Central memory CD4-positive, alpha-beta T cell (primary cell): ENCODE measurements at regions not wholly inside any gene's neighbourhood (a gene's known extent, or its start where the extent isn't known, plus 50 kb on each side); places are given as distances from the start of the nearest gene placed in this dataset.

Source experiments
- DNase-seq: peaks from one replicate; pipeline ENCODE4 v3.0.0; 2022

DNA sequence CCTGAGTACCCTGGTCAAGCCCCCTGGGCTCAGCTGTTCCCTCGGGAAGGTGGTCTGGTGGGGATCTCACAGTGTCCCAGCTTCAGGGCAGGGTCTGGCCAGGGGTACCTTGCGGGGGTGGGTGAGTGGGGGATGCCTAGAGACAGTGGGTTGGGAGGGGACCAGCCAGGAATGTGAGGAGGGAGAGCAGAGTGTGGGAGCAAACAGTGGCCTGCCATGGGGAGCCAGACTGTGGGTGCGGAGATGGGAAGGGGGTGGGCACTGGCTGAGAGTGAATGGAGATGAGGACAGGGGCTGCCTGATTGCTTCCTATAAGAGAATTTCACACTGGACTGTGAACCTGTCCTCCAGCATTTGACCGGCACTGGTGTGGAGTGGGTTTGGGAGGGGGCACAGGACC, 95.1 kb downstream of the VEGFA start:
- DNase-seq = no peak

DNA sequence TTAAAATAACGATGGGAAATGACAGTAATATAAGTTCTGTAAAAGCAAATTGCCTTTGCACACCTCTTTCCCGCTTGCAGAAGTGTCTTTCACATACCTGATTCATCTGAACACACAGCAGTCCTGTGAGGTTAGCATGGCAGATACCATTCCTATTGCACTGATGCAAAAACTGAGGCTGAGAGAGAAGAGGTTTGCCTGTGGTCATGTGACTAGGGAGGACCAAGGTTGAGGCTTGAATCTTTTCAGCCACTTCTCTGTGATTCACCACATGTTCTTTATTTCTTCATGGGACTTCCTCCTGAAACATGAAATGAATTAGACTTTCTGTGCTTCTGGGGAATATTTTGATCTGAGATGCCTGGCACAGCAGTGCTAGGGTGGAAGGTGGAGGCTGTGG, 92.9 kb downstream of the VEGFA start:
- no peak for DNase-seq

DNA sequence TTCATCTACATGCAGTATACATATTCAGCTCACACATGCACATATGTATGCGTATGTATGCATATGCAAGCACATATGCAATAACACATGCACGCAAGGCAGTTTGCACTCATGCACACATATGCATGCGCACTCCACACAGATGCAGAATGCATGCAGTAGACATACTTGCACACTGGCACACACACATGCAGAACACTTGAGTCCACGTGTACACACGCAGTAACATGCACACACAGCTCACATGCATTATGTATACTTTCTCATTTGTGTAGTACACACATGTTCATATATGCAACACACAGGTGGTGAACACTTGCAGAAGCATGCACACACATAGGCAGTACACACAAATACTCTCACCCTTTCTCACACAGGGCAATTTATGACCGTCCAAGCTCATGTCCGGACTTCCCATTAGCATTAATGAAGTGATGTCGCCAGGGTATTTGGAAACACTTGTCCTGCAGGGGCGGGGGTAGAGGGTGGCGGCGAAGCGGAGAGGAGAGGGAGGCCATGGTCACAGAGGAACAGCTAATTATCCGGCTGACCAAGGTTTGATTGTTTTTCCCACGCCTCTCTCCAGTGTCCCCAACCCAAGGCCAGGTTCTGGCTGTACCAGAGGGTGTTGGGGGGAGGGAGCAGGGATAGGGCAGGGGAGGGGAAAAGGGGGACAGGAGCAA, 91.3 kb downstream of the VEGFA start:
- DNase-seq = no peak

DNA sequence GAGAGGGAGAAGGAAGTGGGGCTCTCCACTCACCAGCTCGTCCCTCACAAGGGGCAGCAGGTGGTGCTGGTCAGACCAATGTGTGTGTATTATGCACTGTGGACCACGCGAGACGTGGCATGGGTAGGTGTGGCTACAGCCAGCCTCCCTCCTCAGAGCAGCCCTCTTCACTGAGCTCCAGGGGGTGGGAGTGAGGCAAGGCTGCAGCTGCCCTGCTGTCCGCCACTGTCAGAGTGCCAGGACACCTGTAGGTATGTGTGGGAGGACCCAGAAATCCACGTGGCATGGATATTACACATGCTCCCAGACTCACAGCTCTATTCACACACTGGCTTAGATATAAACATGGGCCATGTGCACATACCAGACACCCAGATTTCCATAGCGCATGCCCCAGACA, 90.3 kb downstream of the VEGFA start:
- DNase-seq = no peak

- DNase-seq = no peak
Measured at GRCh38 chr6:43859213-43859612, 89.2 kb downstream of the VEGFA start.

DNA sequence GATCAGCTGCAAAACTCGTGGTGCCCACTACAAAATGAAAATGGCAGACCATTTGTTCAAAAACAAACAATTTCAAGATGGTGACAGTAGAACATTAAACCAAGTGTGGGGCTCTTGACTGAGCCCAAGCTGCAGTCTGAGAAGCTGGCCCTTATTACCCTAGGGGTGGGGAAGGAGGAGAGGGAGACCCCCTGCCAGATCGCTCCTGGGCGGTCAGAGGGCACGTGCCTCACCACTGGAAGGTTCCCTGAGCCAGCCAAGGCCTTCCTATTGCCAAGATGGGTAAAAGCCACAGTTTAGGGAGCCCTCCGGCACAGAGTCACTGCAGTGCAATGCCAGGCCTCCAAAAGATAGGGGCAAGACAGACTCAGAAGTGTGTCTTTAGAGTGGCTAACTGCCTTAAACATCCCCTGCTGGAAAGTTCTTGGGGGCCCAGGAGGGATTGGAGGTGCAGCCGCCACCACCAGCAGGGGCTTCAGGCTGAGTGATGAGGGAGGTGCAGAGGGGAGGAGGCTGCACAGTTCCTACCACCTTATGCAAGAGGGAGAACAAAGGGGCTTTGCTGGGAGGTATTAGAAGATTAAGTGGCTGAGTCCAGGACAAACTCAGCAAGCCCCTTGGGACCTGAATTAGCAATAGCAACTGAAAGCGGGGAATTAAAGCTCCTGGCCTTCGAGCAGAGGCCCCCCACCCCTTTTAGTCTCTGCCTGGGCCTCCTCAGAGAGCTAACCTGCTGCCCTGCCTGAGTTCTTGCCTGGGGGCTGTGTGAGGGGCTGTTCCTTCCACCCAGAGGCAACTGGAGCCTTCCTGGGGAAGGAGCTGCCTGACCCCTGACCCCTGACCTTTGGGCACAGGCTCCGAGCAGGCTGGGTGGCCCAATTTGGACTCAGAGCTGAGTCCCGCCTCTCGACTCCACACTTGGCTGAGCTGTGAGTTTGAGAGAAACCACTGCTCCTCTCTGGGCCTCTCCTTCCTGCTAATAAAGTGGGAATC, 88.4 kb downstream of the VEGFA start:
- DNase-seq = no peak

- DNase-seq = no peak
Measured at GRCh38 chr6:43856005-43856765, 86.2 kb downstream of the VEGFA start.

DNA sequence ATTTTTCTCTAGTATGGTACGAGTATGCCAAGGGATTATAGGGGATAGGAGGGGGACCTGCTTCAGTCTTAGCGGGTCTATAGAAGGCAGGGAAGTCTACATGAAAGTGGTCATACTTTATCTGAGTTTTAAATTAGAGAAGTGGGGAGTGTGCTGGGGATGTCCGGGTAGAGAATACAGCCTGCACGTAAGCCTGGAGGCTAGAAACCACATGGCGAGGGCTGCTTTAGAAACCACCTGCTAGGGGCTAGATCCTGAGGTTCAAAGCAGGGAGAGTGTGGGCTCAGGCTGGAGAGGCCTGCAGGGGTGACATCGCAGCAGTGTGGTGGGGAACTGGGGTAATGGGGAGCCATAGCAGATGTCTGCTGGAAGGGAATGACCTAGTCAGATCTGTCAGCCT, 85.2 kb downstream of the VEGFA start:
- no peak for DNase-seq

DNA sequence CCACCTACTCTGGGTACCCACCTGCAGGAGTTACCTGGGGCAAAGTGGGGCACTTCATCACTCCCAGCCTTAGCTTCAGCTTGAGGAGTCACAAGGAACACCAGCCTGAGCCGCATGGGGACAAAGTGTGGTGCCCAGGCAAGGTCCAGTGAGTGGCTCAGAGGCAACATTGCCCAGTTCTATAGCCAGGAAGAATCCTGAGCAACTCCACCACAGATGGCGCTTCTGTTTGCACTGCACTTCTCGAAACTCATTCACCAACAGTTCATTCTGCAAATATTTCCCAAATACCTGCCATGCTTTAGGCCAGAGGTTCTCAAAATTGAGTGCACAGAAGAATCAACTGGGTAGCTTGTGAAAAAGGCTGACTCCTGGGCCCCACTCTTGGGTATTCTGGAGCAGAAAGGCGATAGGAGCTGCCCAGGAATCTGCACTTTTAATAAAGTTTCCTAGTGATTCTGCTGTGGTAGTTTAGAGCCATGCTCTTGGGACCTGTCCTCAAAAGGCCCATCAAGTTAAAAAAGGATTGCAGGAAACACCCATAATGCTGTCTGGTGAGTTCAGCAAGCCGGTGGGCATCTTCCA, 83.1 kb downstream of the VEGFA start:
- no peak for DNase-seq

DNA sequence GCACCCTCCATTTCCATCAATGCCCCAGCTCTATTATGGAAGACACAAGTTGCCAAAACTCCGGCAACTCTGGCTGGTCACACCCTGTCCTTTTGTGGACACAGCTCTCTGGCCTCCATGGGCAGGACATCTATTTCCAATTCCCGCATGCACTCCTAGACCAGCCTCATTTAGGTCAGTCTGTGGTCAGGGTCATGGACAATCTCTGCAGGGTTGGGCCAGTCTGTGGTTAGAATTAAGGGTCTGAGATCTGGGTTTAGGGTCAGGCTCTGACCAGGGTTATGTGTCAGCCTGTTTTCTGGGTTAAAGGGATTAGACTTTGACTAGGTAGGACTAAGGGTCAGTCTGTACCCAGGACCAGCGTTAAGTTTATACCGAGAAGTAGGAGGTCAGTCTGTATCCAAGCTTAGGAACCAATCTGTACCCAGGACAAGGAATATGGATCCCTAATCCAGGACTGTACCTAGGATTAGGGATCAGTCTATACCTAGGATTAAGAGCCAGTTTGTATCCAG, 82.4 kb downstream of the VEGFA start:
- DNase-seq = no peak

DNA sequence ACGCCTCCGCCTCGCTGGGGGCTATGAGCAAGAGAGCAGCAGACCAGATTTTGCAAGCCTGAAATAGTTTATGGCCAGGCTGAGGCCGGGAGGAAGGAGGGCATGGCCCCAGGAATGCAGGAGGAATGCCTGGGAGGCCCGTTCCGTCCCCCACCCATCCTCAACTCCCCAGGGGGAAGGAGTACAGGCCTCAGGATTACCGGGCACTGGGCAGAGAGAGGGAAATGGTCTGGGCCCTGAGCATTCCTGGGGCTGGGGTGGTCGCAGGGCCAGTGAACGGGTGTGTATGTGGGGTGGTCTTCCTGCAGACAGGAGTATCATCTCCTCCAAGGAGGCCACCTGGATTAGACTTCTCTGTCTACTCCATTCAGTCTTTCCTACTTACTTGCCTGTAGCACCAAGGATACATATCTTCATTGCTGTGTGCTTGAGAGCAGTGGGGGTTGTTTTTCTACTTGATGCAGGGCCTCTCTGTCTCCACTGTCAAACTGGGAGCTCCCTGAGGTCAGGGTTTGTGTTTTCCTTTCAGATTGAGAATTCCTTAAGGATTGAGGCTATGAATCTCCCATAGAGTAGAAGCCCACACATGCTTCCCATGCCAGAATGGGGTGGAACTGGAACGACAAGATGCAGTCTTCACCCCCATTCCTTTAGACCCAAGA, 81.3 kb downstream of the VEGFA start:
- no peak for DNase-seq

GRCh38 chr6:43850314-43851203, 80.5 kb downstream of the VEGFA start:
- DNase-seq = no peak

DNA sequence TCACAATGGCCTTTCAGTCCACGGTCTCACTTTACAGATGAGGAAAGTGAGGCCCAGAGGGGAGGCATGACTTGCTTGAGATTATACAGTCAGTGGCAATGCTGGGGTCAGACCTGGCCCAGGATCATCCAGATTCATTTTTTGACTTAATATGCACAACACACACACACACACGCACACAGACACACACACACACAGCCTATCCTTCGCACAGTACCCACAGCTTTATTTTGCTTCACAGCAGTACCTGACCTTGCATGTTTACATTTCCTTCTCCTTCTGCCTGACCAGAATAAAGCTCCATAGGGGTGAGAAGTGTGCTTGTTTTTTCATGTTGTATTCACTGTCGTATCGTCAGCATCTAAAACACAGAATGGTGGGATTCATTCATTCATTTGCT, 79.8 kb downstream of the VEGFA start:
- no peak for DNase-seq

- DNase-seq = no peak
Measured at GRCh38 chr6:43848671-43849391, 78.8 kb downstream of the VEGFA start.

DNA sequence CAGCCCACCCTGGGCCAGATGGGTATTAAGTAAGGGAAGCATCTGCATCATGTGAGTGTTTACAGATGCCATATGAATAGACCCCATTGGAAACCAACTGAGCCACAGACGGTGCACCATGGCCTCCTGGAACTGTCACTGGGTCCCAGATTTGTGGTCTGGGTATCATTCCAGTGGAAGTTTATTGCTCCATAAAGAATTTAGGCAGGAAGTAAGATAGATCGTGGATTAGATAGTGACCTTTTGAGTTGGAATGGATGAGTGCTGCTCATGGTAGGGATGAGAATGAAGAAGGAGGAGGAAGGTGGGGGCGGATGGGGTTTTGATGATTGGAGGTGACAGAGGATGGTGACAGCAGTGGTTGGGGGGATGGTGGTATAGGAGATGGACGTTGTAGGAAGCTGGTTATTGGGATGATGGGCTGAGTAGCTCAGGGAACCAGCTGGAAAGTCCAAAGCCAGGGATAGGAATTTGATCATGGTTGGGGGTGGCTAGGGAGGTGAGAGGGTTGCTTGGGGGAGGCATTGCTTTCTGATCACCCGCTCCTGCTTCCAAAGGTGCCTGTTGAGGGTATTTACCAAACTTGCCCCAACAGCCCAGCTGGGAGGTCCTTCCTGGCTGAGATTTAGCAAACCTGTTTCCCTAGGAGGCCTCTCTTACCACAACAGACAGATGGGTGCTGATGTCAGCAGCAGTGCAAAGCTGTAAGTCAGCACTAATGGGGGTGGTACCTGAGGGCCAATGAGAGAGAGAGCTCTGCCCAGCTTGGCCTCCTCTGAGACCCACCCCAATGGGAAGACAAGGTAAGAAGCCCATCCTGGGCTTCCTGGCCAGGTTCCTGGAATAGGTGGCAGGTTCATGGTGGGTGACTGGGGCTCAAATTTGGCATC, 78.0 kb downstream of the VEGFA start:
- DNase-seq = no peak

GRCh38 chr6:43846556-43846955, 76.5 kb downstream of the VEGFA start:
- no peak for DNase-seq

- no peak for DNase-seq
Measured at GRCh38 chr6:43845646-43846045, 75.6 kb downstream of the VEGFA start.

DNA sequence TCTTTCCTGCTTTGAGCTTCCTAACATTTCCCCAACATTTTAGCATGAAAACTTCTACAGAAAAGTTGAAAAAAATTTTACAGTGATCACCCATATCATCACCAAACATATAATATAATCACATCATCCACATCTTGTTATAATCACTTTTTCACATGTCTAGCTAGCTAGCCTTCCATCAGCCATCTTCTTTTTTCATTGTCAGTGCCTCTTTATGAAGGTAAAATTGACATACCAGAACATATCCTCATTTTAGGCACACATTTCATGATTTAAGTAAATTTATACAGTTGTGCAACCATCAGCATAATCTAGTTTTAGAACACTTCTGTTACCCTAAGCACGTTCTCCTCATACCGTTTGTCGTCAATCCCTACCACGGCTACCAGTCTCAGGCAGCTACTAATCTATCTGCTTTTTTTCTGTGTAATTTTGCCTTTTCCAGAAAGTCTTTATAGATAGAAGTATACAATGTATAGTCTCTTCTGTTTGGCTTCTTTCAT, 73.7 kb downstream of the VEGFA start:
- no peak for DNase-seq

DNA sequence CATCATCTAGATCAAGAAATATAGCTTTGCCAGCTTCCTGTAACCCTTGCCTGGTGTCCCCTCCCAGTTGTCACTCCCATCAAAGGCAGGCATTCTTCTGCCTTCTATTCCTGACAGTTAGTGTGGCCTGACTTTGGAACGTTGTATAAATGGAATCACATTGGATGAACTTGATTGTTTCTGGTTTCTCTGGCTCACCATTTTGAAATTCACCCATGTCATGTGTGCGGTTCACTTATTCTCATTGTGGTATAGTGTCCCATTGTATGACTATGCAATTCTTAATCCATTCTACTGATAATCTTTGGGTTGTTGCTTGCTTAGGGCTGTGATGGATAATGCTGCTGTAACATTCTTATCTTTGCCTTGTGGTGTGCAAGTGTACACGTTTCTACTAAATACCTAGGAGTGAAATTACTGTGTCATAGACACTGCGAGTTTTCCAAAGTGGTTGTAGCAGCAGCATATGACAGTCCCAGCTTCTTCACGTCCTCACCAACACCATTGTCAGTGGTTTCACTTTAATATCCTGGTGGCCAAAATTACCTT, 73.2 kb downstream of the VEGFA start:
- no peak for DNase-seq
